ENCODE measurements at regions not wholly inside any gene's neighbourhood (a gene's known extent, or its start where the extent isn't known, plus 50 kb on each side); places are given as distances from the start of the nearest gene placed in this dataset.

DNA sequence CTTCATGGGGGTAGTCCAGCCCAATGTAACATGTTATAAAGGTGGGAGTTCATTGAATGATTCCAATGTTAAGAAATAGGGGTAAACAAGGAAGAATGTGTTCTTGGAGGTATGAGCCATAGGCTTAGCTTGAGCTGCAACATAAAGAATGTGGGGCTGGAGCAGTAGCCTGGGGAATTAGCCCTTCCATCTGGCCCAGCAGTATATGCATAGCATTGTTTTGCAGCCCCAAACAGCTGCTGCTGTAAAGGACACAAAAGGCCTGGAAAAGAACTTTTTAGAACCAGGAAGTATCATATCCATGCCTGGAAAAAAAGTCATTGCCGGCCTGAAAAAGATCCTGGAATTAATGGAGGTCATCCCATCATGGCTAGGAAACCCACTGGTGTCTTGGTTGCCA, 55.8 kb upstream of the SMARCA2 start:
- no peak for DNase-seq

DNA sequence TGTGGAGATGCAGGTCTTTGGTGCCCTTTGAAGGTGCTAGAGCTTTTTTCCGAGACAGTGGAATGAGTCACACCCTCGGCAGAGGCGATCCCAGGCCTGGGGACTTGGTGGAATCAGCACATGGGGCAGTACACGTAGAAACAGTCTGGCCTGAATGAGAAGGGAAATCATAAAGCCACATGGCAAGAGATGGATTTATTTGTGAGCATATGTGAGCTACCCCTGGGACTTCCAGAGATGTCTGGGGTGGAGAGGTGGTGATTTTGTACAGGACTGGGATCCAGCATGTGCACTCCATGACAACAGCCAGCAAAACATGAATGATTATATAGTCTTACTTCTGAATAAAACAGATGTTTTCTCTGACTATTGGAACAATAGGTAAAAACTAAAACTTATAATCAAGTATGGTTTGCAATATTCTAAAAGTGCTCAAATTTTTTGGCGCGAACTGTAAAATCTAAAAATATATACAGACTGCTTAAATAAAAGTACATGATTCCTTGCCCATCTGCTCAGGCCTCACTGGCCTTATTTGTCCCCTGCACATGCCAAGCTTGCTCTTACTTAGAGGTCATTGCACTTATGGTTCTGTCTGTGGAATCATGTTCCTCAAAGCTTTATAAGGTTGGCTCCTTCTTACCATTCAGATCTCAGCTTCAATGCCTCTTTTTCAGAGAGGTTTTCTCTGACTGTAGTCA, 54.7 kb upstream of the SMARCA2 start:
- no peak for DNase-seq

DNA sequence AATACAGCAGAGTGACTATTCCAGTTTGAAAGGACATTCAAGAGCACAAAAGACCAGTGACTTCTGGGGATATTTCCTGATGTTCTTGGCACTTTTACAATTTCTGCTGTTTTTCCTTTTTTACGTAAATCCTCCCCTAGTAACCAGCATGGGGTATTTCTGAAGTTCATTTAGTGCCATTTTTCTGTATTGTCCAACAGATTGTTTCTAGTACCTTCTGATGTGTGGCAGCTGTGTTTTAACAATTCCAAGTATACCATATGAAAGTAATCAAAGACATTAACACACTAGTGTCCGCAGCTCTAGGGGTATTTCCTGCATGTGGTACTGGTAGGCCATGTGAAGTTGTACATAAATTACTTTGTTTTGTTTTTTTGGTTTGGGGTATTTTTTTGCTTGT, 53.0 kb upstream of the SMARCA2 start:
- no peak for DNase-seq

DNA sequence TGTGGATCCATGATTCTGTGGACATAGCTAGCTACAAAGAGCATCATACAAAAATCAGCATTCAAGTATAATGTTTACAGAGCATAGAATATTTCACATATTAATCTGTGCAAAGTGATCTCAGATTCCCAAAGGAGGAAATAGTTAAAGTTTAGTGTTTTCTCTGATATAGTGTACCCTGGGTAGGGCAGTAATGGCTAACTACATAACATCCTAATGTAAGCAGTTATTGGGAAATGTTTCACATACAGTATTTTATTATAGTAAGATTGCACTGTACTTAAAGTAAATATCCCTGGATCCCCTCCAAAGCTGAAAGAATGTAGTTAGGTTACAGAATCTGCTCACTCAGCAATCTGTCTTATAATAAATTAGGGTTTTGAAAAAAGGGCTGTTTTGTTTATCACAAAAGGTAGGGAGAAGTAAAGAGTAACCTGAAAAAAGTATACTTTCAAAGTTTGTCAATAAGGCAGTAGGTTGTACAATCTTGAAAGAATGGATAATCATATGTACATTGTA, 52.5 kb upstream of the SMARCA2 start:
- DNase-seq = no peak

DNA sequence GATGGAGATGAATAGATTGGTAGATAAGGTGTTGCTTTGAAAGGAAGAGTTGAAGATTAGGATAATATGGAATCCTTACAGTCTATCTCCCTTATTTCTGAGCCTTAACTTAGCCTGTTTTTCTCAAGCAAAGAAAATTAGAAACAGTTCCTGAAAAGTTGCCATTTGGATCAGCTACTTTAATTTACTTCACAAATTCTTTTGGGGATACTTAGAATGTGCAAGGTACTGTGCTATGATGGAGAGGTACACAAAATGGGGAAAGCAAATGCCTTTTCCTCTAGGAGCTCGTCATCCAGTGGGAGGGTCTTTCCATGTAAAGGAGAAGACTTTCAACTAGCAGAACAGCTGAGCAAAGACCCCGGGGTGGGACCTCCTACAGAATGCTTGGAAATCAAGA, 51.1 kb upstream of the SMARCA2 start:
- DNase-seq = no peak

Data from hypothalamus (tissue), 51 donors.